ENCODE measurements at regions not wholly inside any gene's neighbourhood (a gene's known extent, or its start where the extent isn't known, plus 50 kb on each side); places are given as distances from the start of the nearest gene placed in this dataset.

DNA sequence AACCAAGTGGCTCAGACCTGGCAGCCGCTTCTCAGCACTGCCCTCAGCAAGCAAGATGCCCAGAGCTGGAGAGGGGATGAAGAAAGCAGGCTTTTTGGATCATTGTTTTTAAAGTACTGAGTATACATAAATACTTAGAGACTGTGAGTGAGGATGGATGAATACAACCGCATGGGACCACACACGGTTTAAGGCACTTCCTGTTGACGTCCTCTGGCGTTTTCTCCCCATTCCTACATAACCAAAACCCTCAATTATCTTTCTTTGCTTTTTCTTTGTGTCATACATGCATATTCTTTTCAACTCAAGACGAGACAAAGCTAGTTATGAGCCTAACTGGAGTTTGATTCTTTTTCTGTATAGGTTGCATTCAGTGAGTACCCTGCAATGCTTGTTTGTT is 198.4 kb downstream of the GALR1 start:
- DNase-seq = no peak

- DNase-seq = no peak
Measured at GRCh38 chr18:77455004-77455403, 205.4 kb downstream of the GALR1 start.

DNA sequence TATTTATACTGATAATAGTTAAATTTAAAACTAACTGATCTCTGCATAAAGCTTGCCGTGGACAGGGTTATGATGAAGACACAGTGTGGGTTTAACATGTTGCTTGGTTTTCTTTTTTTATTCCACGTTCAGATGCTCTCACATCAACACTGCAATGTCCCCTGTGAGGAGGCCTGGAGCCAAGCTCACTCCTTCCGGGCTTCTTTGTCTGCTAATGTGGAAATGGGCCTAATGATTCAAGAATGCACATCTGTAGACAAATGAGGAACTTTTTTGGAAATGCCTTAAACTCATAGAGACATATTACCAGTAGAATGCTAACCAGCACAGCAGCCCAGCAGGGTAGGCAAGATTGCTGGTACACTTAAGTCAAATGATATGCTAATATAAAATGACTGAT is 208.0 kb downstream of the GALR1 start:
- DNase-seq = no peak

DNA sequence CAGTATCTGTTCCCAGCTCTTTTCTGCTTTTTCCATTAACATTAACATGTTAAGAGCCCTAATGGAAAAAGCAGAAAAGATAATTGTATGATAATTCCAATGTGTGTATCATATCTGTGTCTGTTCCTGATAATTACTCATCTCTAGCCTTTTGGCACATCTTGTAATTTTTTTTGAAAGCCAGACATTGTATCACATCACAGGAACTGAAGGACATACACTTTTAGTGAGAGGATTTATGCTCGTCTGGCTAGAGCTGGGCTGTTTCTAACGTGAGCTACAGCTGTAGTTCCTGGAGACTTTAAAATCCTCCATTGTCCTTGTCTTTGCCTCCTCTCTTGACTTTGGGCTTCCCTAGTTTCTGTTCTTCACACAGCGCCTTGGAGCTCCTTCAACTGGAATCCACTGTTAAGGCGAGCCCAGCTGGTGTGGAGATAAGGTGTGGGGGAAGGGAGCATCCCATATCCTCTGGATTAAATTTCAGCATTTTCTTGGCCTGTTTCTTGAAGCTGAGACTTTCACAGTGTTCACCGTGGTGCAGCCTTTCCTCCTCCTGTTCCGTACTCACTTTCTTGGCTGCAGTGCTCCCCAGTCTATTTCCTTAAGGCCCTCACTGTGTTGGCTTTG is 211.5 kb downstream of the GALR1 start:
- no peak for DNase-seq

- DNase-seq = no peak
Measured at GRCh38 chr18:77464917-77465316, 215.3 kb downstream of the GALR1 start.

- no peak for DNase-seq
Measured at GRCh38 chr18:77466890-77467289, 217.2 kb downstream of the GALR1 start.

DNA sequence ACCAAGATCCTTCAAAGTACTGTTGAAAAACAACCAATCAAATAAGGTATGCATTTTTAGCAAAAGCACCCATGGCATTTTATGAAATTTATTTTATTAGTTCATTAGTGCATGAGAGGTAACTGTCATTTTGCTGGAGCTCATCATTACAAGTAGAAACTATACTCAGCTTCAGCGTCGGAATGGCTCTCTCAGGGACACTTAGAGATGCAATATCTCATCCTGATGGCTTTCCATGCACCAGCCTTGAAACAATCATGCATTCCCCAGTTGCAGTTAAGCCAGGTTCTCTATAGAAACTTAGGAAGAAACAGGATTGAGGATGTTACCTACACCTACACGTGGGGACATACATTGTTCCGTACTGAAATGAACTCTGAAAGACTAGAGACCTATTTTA is 219.5 kb downstream of the GALR1 start:
- no peak for DNase-seq

- no peak for DNase-seq
Measured at GRCh38 chr18:77470569-77471413, 221.1 kb downstream of the GALR1 start.

- DNase-seq = no peak
Measured at GRCh38 chr18:77472509-77472908, 222.9 kb downstream of the GALR1 start.

GRCh38 chr18:77478646-77479442 is 229.2 kb downstream of the GALR1 start:
- no peak for DNase-seq

DNA sequence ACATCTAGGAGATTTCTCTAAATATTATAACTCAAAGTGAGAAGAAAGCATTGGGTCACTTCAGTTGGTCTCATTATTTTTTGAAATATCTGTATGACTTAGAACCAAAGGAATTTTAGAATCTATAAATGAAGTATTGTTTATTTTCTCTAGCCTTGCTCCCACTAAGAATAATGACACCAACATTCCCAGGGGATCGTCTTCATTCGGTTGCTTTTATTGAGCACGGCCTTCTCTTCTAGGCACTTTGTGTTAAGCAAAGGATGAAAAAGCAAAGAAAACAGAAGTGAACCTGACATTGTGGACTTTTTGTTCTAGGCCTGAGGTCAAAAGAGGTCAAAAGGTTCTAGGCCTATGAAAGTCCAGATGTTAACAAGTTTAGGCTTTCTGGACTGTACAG is 231.9 kb downstream of the GALR1 start:
- no peak for DNase-seq

- DNase-seq = no peak
Measured at GRCh38 chr18:77482190-77483085, 232.8 kb downstream of the GALR1 start.

GRCh38 chr18:77486985-77487384 is 237.3 kb downstream of the GALR1 start:
- no peak for DNase-seq

DNA sequence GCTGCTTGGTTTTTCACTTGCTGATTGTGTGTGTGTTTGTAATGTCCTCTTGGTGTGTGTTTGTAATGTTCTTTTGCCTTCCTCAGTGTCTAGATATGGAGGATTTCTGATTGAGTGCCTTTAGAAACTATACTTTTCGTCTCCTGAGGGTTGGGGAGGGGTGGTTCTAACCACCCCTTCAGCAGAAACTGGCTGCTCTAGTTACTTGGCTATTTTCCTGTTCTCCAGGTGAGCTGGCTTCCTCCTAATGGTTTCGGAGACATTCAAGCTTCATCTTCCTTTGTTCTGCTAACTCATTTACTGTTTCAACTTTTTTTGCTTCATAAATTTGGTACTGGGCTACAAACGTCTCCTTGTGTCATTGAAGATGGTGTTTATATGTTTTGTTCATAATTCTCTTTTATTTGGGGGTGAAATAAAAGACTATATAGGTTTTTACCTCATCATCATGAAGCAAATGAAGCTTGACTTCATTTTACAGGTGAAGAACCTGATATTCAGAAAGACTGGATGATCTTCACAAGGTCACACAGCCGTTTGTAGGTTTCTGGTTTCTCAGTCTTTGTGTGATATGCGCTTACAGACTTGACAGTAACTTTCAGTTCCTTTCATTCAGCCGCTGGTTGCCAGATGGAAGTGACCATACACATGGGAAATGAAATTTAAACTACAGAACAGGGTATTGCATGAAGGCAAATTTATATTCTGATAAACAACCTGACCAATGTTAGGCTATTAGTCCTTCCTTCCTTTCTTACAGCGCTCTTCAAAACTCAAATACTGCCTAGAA is 238.5 kb downstream of the GALR1 start:
- no peak for DNase-seq

GRCh38 chr18:77495079-77495478 is 245.4 kb downstream of the GALR1 start:
- DNase-seq = no peak

GRCh38 chr18:77495982-77496690 is 246.5 kb downstream of the GALR1 start:
- DNase-seq = no peak

DNA sequence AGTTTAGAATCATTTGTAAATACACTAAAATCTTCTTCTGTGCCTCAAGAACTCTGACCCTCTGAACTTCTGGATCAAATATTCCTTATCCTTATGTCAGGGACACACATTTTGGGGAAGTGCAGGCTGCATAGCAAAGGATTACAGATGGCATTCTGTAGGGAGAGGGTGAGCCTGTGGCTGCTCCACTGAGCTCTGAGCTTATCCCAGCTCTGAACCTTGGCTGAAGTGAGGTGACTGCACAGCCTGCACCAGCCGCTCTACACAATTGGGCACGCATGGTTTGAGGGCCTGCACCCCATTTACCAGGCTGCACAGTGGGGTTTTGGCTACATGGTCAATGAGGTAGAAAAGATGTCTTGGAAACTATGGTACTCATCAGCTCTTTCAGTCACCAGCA is 251.6 kb downstream of the GALR1 start:
- no peak for DNase-seq

- no peak for DNase-seq
Measured at GRCh38 chr18:77505499-77505898, 255.9 kb downstream of the GALR1 start.

DNA sequence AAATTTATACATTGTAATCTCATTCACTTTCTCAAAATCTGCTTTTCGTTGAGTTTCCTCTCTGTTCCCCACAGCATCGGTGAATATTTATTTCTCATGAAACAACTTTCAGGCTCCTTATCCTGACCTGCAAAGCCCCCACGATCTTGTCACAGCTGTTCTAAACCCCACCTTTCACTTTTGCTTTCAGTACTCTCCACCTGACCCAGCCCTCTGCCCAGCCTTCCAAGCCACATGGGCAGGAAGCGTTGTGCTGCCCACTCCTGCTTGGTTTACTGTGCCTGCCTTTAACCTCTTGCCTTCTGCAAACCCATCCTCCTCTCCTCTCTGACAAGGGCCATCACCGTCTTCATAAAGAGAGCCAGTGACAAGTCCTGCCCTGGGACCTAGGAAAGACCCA is 262.5 kb downstream of the GALR1 start:
- DNase-seq = no peak

DNA sequence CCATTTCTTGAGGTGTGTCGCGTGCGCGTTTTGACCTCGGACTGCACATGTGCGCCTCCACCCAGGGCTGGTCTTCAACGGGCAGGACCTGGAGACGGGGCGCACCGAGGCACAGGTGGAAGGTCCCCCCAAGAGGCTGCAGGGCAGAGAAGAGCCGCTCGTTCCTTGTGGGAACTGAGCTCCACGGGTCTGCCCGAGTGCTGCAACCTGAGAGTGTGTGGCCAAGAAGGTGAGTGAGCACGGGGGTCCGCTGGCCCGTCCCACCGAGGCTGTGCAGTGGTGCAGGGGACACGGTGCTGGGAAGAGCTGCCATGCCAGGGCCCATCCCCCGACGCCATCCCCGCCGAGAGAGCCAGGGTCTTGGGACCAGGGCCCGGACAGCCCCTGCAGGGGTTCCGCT is 268.3 kb downstream of the GALR1 start:
- no peak for DNase-seq

DNA sequence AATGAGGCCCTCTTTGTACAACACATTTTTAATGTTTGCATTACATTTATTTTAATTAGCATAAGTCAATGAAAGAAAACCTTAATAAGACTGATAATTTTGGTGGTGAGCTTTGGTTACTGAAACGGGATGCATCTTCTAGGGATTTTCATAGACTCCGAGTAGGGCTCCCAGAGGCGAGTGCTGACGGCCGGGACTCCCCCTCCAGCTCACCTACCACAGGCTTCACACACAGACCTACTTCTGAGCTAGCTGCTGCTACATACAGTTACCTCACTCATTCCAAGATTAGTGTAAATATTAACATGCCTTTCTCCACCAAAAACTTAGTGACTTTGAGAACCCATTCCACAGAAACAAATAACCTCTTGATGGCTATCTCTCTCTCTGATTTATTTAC is 271.1 kb downstream of the GALR1 start:
- no peak for DNase-seq
